ENCODE measurements at regions not wholly inside any gene's neighbourhood (a gene's known extent, or its start where the extent isn't known, plus 50 kb on each side); places are given as distances from the start of the nearest gene placed in this dataset.

DNA sequence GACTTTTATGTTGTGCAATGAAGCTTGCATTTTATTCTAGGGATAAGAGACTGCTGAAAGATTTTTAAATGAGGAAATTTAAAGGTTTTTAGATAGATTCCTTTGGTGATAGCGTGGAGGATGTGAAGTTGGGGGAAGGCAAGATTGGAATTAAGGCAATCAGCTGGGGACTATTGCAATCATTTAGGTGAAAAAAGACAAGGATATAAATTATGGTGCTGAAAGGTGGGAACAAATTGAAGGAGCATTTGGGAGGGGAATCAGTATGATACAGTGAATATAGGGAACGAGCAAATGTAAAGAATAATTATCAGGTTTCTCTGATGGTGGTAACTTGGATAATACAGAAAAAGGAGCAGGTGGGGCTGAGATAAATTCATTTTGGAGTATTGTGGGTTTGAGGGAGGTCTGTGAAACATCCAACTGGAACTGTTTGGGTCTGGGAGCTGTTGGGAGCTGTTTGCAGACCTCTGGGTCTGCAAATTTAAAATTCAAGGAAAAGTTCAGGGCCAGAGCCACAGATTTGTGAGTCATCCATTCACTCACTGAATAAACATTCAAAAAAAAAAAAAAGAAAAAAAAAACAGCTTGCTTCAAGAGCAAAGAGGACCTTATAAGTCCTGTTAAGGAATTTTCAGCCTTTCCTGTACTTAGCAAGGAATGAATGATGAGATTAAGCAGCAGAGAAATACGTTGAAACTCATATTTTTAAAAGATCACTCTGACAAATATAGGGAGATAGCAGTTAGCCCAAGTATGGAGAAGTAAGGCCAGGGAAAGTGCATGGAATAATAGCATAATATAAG lies 257.5 kb upstream of the FN1 start:
- H3K4me3 ChIP-seq (ENCODE audit: low read length): no peak overlapping the region
- no peak overlapping the region for H3K27ac ChIP-seq (ENCODE audit: low read length)
- no peak for DNase-seq
- no peaks in the 10 kb centered on the region for H3K27me3 ChIP-seq (ENCODE audit: control insufficient read depth, insufficient read depth)
- WGBS: 69% methylated on average over 3 of the region's 3 CpGs
- peak in 1 of 2 donors; percentile 73 for ATAC-seq
- intact Hi-C loops (cut with DNase I): no loop called here
- H3K9me3 ChIP-seq (ENCODE audit: control insufficient read depth, low read length): no peaks in the 10 kb centered on the region
- no peaks in the 10 kb centered on the region for H3K4me1 ChIP-seq (ENCODE audit: control insufficient read depth, insufficient read depth, low read length)

GRCh38 chr2:215692387-215693079 lies 256.7 kb upstream of the FN1 start:
- ATAC-seq: no peak
- no peaks in the 10 kb centered on the region for H3K27me3 ChIP-seq (ENCODE audit: control insufficient read depth, insufficient read depth)
- intact Hi-C loops (cut with DNase I): no loop called here
- H3K4me3 ChIP-seq (ENCODE audit: low read length): no peak overlapping the region
- 92% methylated on average over 1 of the region's 1 CpG for WGBS
- no peak overlapping the region for H3K27ac ChIP-seq (ENCODE audit: low read length)
- no peaks in the 10 kb centered on the region for H3K9me3 ChIP-seq (ENCODE audit: control insufficient read depth, low read length)
- no peak for DNase-seq
- no peaks in the 10 kb centered on the region for H3K4me1 ChIP-seq (ENCODE audit: control insufficient read depth, insufficient read depth, low read length)

DNA sequence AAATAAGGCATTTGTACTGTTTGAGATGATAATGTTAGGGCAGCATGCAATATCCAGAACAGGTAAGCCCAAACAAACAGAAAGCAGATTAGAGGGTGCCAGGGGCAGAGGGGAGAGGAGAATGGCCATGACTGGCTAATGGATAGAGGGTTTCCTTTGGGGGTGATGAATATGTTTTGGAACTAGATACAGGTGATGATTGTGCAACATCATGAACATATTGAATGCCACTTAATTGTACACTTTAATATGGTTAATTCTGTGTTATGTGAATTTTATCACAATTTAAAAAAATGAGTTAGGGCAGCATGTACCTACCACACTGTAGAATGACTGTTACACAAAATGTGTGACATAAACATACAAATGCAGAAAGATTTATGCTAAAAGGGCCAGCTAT lies 255.5 kb upstream of the FN1 start:
- H3K4me3 ChIP-seq (ENCODE audit: low read length): no peak overlapping the region
- intact Hi-C loops (cut with DNase I): no loop called here
- no peak overlapping the region for H3K27ac ChIP-seq (ENCODE audit: low read length)
- ATAC-seq (no peak), DNase-seq (no peak)
- H3K27me3 ChIP-seq (ENCODE audit: control insufficient read depth, insufficient read depth): no peaks in the 10 kb centered on the region
- no peaks in the 10 kb centered on the region for H3K9me3 ChIP-seq (ENCODE audit: control insufficient read depth, low read length)
- H3K4me1 ChIP-seq (ENCODE audit: control insufficient read depth, insufficient read depth, low read length): no peaks in the 10 kb centered on the region

GRCh38 chr2:215687149-215688031 lies 251.5 kb upstream of the FN1 start:
- H3K4me1 ChIP-seq (ENCODE audit: control insufficient read depth, insufficient read depth, low read length): no peaks in the 10 kb centered on the region
- no peak overlapping the region for H3K27ac ChIP-seq (ENCODE audit: low read length)
- no peaks in the 10 kb centered on the region for H3K9me3 ChIP-seq (ENCODE audit: control insufficient read depth, low read length)
- 92% methylated on average over 2 of the region's 2 CpGs for WGBS
- DNase-seq (no peak), ATAC-seq (no peak)
- H3K4me3 ChIP-seq (ENCODE audit: low read length): no peak overlapping the region
- intact Hi-C loops (cut with DNase I): no loop called here
- H3K27me3 ChIP-seq (ENCODE audit: control insufficient read depth, insufficient read depth): no peaks in the 10 kb centered on the region

GRCh38 chr2:215685238-215685990 lies 249.5 kb upstream of the FN1 start:
- Histone ChIP-seq H3K9me3 (ENCODE audit: control insufficient read depth, low read length) (no peaks in the 10 kb centered on the region), H3K4me3 (ENCODE audit: low read length) (no peak overlapping the region), H3K27ac (ENCODE audit: low read length) (no peak overlapping the region), H3K27me3 (ENCODE audit: control insufficient read depth, insufficient read depth) (no peaks in the 10 kb centered on the region), H3K4me1 (ENCODE audit: control insufficient read depth, insufficient read depth, low read length) (no peaks in the 10 kb centered on the region)
- intact Hi-C loops (cut with DNase I): no loop called here
- DNase-seq: no peak
- ATAC-seq: no peak
- 90% methylated on average over 1 of the region's 1 CpG for WGBS

DNA sequence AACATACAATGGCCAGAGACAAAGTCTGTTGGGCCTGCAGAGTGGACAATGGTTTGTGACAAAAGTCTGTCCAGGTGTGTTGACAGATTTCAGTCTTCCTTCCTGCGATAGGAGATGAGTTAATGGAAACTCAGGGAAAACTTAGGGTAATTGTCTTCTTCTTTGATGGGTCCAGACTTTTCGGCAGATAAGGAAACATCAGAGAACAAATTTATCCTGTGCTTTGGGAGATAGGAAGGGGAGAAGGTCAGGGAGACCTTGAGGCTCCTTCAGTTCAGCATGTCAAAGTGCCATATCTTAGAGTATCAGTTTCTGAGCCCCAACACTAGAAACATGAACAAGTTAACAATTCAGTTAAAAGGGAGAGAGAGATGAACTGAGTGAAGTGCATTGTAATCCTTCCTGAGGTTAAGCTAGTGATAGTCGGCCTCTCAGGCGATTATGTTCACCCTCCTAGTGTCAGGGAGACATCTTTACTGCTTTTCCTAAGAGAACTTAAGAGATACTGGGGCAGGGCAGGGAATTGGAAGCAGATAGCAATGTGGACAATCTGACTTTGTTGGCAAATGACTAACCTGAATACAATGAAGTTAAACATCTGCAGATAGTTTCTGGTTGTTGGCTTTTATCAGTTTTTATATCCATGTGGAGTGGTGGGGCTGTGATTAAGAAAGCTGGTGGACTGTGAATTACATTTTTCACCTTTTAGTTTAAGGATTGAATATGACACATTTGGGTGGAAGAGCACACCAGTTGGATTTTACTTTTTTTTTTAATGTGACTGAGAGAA lies 248.8 kb upstream of the FN1 start:
- no peaks in the 10 kb centered on the region for H3K9me3 ChIP-seq (ENCODE audit: control insufficient read depth, low read length)
- DNase-seq (no peak), ATAC-seq (no peak)
- H3K4me1 ChIP-seq (ENCODE audit: control insufficient read depth, insufficient read depth, low read length): no peaks in the 10 kb centered on the region
- H3K27me3 ChIP-seq (ENCODE audit: control insufficient read depth, insufficient read depth): no peaks in the 10 kb centered on the region
- no peak overlapping the region for H3K27ac ChIP-seq (ENCODE audit: low read length)
- 65% methylated on average over 4 of the region's 4 CpGs for WGBS
- intact Hi-C loops (cut with DNase I): no loop called here
- no peak overlapping the region for H3K4me3 ChIP-seq (ENCODE audit: low read length)

- Histone ChIP-seq H3K27ac (ENCODE audit: low read length) (no peak overlapping the region), H3K9me3 (ENCODE audit: control insufficient read depth, low read length) (no peaks in the 10 kb centered on the region), H3K4me1 (ENCODE audit: control insufficient read depth, insufficient read depth, low read length) (no peaks in the 10 kb centered on the region), H3K27me3 (ENCODE audit: control insufficient read depth, insufficient read depth) (no peaks in the 10 kb centered on the region), H3K4me3 (ENCODE audit: low read length) (no peak overlapping the region)
- ATAC-seq (no peak), DNase-seq (no peak)
- 81% methylated on average over 4 of the region's 4 CpGs for WGBS
- intact Hi-C loops (cut with DNase I): no loop called here
Observed at GRCh38 chr2:215683295-215683694, 247.4 kb upstream of the FN1 start.

- Histone ChIP-seq H3K4me3 (ENCODE audit: low read length) (no peak overlapping the region), H3K27ac (ENCODE audit: low read length) (no peak overlapping the region), H3K9me3 (ENCODE audit: control insufficient read depth, low read length) (no peaks in the 10 kb centered on the region), H3K4me1 (ENCODE audit: control insufficient read depth, insufficient read depth, low read length) (no peaks in the 10 kb centered on the region), H3K27me3 (ENCODE audit: control insufficient read depth, insufficient read depth) (no peaks in the 10 kb centered on the region)
- ATAC-seq (no peak), DNase-seq (no peak)
- intact Hi-C loops (cut with DNase I): no loop called here
- WGBS: 83% methylated on average over 4 of the region's 4 CpGs
Observed at GRCh38 chr2:215681799-215682596, 246.1 kb upstream of the FN1 start.

- no peaks in the 10 kb centered on the region for H3K9me3 ChIP-seq (ENCODE audit: control insufficient read depth, low read length)
- H3K4me1 ChIP-seq (ENCODE audit: control insufficient read depth, insufficient read depth, low read length): no peaks in the 10 kb centered on the region
- H3K27me3 ChIP-seq (ENCODE audit: control insufficient read depth, insufficient read depth): no peaks in the 10 kb centered on the region
- peak in 1 of 3 donors; percentile 35 for DNase-seq
- H3K27ac ChIP-seq (ENCODE audit: low read length): no peak overlapping the region
- intact Hi-C loops (cut with DNase I): no loop called here
- H3K4me3 ChIP-seq (ENCODE audit: low read length): no peak overlapping the region
- peak; percentile 26 to 61 for ATAC-seq
- 68% methylated on average over 6 of the region's 6 CpGs for WGBS
Observed at GRCh38 chr2:215680605-215681598, 245.0 kb upstream of the FN1 start.
